GM10248 (cell line): ENCODE measurements at regions not wholly inside any gene's neighbourhood (a gene's known extent, or its start where the extent isn't known, plus 50 kb on each side); places are given as distances from the start of the nearest gene placed in this dataset.

ENCODE experiments used
- CTCF ChIA-PET: fragments of 300-600 bp; sonication (Branson Sonifier 250); formaldehyde crosslinking; extraction: SDS; loops from one replicate; lab custom pipeline; 2021; ENCODE audit warnings: antibody characterized with exemption; lab: Yijun Ruan, JAX
- POLR2A ChIA-PET: fragments of 350-650 bp; sonication (Branson Sonifier 250); formaldehyde crosslinking; extraction: SDS; loops from one replicate; lab custom pipeline; 2020; ENCODE audit warnings: antibody characterized with exemption; lab: Yijun Ruan, JAX
- DNase-seq: peaks from one replicate; pipeline ENCODE4 v3.0.0; 2012; ENCODE audit errors: extremely low spot score
- TF ChIP-seq, protein P1 (sequence below): IDR thresholded peaks from 2 replicates; pipeline ENCODE4 v1.5.1; 2012; ENCODE audit warnings: mild to moderate bottlenecking, low read depth; ENCODE audit errors: extremely low read depth, missing control alignments, control extremely low read depth

DNA sequence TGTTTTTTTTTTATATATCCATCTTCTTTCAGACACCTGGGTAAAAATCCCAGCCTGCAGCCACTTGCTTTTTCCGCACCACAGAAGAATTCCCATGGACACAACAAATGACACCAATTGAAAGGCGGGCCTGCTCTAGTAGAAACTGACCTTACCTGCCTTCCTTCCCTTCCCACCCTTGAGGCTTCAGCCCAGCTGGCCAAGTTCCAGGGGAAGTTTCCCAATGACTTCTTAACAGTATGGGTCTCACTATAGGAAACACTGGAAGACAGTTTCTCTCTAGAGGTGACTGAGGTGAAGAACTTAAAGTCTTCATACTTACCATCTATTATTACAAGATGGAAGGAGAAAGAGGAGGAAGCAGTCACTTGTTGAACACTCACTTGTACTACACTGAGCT lies 714.2 kb upstream of the NR2F2 start:
- ChIA-PET CTCF (interaction anchor here (1.1 kb wide), 1 partner anchor 9 kb away, joined by 3 read pairs; no protein-coding TSS in a partner anchor), POLR2A (no interaction called here)
- TF ChIP-seq, protein P1, sequence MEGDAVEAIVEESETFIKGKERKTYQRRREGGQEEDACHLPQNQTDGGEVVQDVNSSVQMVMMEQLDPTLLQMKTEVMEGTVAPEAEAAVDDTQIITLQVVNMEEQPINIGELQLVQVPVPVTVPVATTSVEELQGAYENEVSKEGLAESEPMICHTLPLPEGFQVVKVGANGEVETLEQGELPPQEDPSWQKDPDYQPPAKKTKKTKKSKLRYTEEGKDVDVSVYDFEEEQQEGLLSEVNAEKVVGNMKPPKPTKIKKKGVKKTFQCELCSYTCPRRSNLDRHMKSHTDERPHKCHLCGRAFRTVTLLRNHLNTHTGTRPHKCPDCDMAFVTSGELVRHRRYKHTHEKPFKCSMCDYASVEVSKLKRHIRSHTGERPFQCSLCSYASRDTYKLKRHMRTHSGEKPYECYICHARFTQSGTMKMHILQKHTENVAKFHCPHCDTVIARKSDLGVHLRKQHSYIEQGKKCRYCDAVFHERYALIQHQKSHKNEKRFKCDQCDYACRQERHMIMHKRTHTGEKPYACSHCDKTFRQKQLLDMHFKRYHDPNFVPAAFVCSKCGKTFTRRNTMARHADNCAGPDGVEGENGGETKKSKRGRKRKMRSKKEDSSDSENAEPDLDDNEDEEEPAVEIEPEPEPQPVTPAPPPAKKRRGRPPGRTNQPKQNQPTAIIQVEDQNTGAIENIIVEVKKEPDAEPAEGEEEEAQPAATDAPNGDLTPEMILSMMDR = no peak
- no peak for DNase-seq

DNA sequence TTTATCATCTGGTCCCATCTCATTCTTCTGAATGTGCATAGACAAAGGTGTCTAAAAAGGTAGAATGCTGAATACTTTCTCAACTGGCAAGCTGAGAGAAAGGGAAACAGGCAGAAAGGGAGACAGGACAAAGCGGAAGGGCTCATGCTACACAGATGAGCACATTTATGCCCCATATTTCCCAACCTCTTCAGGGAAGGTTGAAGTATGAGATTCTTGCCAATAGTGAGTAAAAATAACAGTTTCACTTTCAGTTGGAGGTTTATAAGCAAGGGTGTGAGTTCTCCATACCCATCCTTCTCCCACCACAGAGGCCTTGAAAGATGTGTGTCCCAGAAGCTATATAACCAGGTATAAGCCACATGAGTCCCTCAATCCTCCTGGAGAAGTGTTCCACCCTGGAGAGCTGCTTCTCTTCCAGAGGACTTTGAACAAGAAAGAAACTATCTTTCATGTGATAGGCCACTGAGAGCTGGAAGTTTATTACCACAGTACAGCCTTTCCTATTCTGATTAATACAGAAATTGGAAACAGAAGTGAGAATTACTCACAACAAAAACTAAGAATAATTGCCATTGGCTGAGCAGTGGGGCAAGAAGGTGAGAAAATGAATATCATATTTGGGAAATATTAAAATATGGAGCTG lies 709.4 kb upstream of the NR2F2 start:
- ChIA-PET POLR2A (no interaction called here), CTCF (no interaction called here)
- TF ChIP-seq, protein P1 = no peak
- no peak for DNase-seq

GRCh38 chr15:95622843-95623242 lies 707.7 kb upstream of the NR2F2 start:
- CTCF ChIA-PET = no interaction called here
- POLR2A ChIA-PET = no interaction called here
- TF ChIP-seq, protein P1 = no peak
- DNase-seq = no peak

DNA sequence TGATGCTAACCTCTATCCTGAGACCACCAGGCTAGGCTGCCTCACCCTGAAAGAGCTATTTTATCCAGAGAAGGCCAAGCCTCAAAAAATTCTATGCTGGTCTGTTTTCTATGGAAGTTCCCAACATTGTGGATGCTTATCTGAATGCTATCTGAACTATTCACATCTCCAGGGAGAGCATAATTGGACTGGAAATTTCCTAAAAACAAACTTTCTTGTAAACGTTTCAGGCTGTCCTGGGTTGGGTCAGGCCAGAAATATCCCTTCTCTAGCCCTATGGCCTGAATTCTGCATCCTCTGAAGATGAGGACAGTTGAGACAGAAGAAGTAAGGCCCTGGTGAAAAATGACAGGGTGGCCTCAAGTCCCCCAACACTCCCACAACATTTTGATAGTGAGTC lies 706.4 kb upstream of the NR2F2 start:
- POLR2A ChIA-PET = no interaction called here
- DNase-seq = no peak
- CTCF ChIA-PET = interaction anchor here (1.2 kb wide), 1 partner anchor 10 kb away, joined by 3 read pairs; no protein-coding TSS in a partner anchor
- TF ChIP-seq, protein P1 = no peak

DNA sequence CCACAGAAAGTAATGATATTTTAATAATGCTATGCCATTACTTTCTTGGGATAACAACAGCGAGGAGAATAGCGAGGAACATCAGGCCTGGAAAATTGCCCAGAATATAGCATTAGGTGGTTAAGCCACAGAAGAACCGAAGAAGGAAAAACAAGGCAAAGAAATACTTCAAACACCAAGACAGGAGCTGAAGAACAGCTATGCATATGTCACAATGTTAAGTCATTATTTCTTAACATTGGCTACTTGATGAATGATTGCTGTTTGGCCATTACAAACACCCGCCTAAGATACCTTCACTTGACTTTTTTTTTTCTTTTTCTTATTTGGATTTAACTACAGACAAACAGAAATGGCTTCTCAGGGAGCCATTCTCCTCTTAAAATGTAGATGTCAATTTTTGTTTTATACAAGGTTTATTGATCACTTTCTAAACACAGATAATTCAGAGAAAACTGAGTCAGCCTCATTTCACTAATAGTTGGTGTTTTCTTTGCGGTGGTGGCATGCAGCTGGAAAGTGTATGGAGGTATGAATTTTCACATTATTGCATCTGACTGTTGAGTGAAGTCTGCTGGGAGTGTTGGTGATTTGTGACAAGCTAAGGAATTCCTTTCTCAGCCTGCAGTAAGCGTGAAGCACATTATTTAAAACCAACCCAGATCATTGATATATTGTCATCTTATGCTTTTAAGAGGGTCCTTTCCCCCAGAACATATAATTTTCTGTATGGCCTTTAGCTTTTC lies 705.7 kb upstream of the NR2F2 start:
- CTCF ChIA-PET = interaction anchor here (0.8 to 1.3 kb wide), 4 partner anchors 9 to 13 kb away, joined by 3 read pairs; no protein-coding TSS in a partner anchor
- POLR2A ChIA-PET = no interaction called here
- DNase-seq = no peak
- TF ChIP-seq, protein P1 = no peak

DNA sequence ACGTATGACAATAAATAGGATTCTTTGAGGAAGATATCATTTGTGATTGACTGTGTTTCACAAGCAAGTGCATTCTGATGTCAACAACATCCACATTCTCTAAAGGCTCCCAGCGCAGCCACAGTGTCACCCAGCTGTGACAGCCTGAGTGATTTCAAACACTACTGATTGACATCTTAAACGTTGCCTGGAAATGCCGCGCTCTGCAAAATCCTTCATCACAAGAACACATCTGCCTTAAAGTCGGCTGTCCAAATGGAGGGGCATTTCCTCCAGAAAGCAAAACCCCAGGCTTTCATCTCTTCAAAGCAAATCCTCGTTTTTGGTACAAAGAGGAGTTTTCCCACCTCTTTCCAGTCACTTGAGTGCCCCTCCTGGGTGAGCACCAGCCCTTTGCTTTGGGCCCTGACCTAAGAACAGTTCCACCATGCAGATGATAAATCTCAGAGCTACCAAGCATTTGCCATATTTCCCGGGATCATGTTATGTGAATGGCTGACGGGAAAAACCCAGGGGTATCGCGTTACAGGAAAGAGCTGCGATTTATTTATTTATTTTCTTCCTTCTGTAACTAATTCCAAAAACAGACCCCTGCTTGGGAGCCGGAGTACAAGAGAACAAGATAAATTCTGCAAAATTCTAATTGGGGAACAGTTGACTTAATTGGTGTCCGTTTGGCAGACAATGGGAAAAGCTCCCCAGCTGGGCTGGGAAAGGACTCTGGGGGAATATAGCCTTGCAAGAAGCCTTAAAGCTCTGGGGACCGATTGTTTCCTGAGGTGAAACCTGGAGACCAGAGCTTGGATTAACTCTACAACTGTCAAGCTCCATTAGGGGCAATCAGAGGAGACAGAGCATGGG lies 703.8 kb upstream of the NR2F2 start:
- TF ChIP-seq, protein P1 = no peak
- no peak for DNase-seq
- ChIA-PET POLR2A (no interaction called here), CTCF (interaction anchor here (1.1 to 1.2 kb wide), 2 partner anchors 14 to 25 kb away, joined by 3 read pairs; no protein-coding TSS in a partner anchor)
